H1 (cell line): ENCODE measurements at regions not wholly inside any gene's neighbourhood (a gene's known extent, or its start where the extent isn't known, plus 50 kb on each side); places are given as distances from the start of the nearest gene placed in this dataset.

Source experiments
- CTCF ChIA-PET: fragments of 300-600 bp; sonication (Branson Sonifier 250); formaldehyde crosslinking; loops from one replicate; lab custom pipeline; 2021; ENCODE audit not compliant: partially characterized antibody; lab: Charles Lee
- POLR2A ChIA-PET: fragments of 300-600 bp; sonication (Branson Sonifier 250); formaldehyde crosslinking; loops from one replicate; lab custom pipeline; 2021; ENCODE audit warnings: inconsistent platforms; ENCODE audit not compliant: partially characterized antibody; lab: Charles Lee
- DNase-seq, 2 experiments: peaks; one replicate each; pipeline versions ENCODE4 v3.0.0 to v3.0.0-alpha.2; 2010 to 2022; ENCODE audit warnings: low spot score in 2 of 2, low read depth in 1 of 2, mixed read lengths in 1 of 2
- FAIRE-seq: peaks from 2 replicates; lab custom pipeline; 2011; peaks lifted over from hg19 to GRCh38; lab: Jason Lieb, UNC
- H2AFZ ChIP-seq: 2 replicates; pipeline ENCODE4 v1.8.1; 2012; ENCODE audit warnings: low read length, inconsistent platforms
- H2AK5ac ChIP-seq: 2 replicates; pipeline ENCODE4 v1.6.1; 2013; ENCODE audit warnings: low read depth, low read length
- H2BK120ac ChIP-seq: replicated peaks from 2 replicates; pipeline ENCODE3; 2013; ENCODE audit warnings: low read depth, low read length, inconsistent platforms
- H2BK12ac ChIP-seq: 2 replicates; pipeline ENCODE4 v1.6.1; 2013; ENCODE audit warnings: low read depth, low read length
- H2BK15ac ChIP-seq: 2 replicates; pipeline ENCODE4 v1.6.1; 2013; ENCODE audit warnings: low read length
- H2BK20ac ChIP-seq: 2 replicates; pipeline ENCODE4 v1.6.1; 2013; ENCODE audit warnings: low read length
- H2BK5ac ChIP-seq: 2 replicates; pipeline ENCODE4 v1.6.1; 2013; ENCODE audit warnings: low read depth, low read length
- H3K14ac ChIP-seq: 2 replicates; pipeline ENCODE4 v1.6.1; 2013; ENCODE audit warnings: inconsistent platforms; ENCODE audit not compliant: insufficient read length
- H3K18ac ChIP-seq: 2 replicates; pipeline ENCODE4 v1.6.1; 2013; ENCODE audit warnings: low read length; ENCODE audit errors: extremely low read depth
- H3K23ac ChIP-seq: 2 replicates; pipeline ENCODE4 v1.6.1; 2013; ENCODE audit warnings: inconsistent platforms; ENCODE audit not compliant: insufficient read length
- H3K23me2 ChIP-seq: 2 replicates; pipeline ENCODE4 v1.6.1; 2013; ENCODE audit warnings: low read depth, low read length
- H3K27ac ChIP-seq: 2 replicates; pipeline ENCODE4 v1.6.1; 2011; ENCODE audit warnings: low read depth, low read length, inconsistent platforms
- H3K27me3 ChIP-seq, 4 experiments: replicated peaks in 1 of 4; 1 replicate in 1 of 4; 2 replicates in 3 of 4; pipeline versions ENCODE4 v1.6.1 to v1.8.1; 2011 to 2013; ENCODE audit warnings: low read length in 3 of 4, mild to moderate bottlenecking in 3 of 4, inconsistent platforms in 2 of 4, mixed read lengths in 2 of 4, moderate library complexity in 1 of 4; ENCODE audit not compliant: control insufficient read depth in 3 of 4, insufficient read depth in 3 of 4; ENCODE audit errors: extremely low read depth in 1 of 4
- H3K36me3 ChIP-seq, 4 experiments: 2 replicates each; pipeline versions ENCODE4 v1.6.1 to v1.8.1; 2011 to 2013; ENCODE audit warnings: mild to moderate bottlenecking in 4 of 4, low read length in 3 of 4, moderate library complexity in 2 of 4, control low read depth in 1 of 4, inconsistent platforms in 1 of 4; ENCODE audit not compliant: insufficient read depth in 4 of 4, control insufficient read depth in 2 of 4
- H3K4ac ChIP-seq: replicated peaks from 2 replicates; pipeline ENCODE3; 2013; ENCODE audit warnings: low read length, low read depth, mixed read lengths, inconsistent platforms; ENCODE audit not compliant: insufficient read length
- H3K4me1 ChIP-seq, 4 experiments: replicated peaks in 1 of 4; 1 replicate in 1 of 4; 2 replicates in 3 of 4; pipeline versions ENCODE4 v1.6.1 to v1.8.1; 2011 to 2013; ENCODE audit warnings: low read length in 3 of 4, inconsistent platforms in 2 of 4, mixed read lengths in 1 of 4; ENCODE audit not compliant: insufficient read depth in 4 of 4, control insufficient read depth in 3 of 4
- H3K4me2 ChIP-seq, 2 experiments: 2 replicates each; pipeline versions ENCODE4 v1.6.1 to v1.8.1; 2011 to 2013; ENCODE audit warnings: low read depth in 2 of 2, low read length in 2 of 2, control low read depth in 1 of 2, inconsistent platforms in 1 of 2, mild to moderate bottlenecking in 1 of 2; ENCODE audit not compliant: insufficient read depth in 1 of 2
- H3K4me3 ChIP-seq, 4 experiments: fragments of 200-600, 300-600 bp in 1 of 4; sonication (generic), shearing (Covaris generic), sonication (Bioruptor Twin) in 1 of 4; 2 replicates each; pipeline versions ENCODE4 v1.5.1 to v1.8.1; 2011 to 2016; ENCODE audit warnings: low read length in 4 of 4, low read depth in 3 of 4, control low read depth in 2 of 4, inconsistent platforms in 2 of 4, mild to moderate bottlenecking in 2 of 4, mixed read lengths in 1 of 4, moderate library complexity in 1 of 4; ENCODE audit not compliant: insufficient read depth in 2 of 4; ENCODE audit errors: extremely low read depth in 1 of 4
- H3K56ac ChIP-seq: replicated peaks from 2 replicates; pipeline ENCODE3; 2013; ENCODE audit warnings: low read depth, mild to moderate bottlenecking, mixed read lengths, low read length, inconsistent platforms; ENCODE audit not compliant: insufficient read length
- H3K79me1 ChIP-seq: 2 replicates; pipeline ENCODE4 v1.6.1; 2013; ENCODE audit warnings: low read depth, low read length, control low read depth
- H3K79me2 ChIP-seq, 2 experiments: 2 replicates each; pipeline versions ENCODE4 v1.6.1 to v1.8.1; 2012 to 2013; ENCODE audit warnings: low read length in 2 of 2, mild to moderate bottlenecking in 2 of 2, inconsistent platforms in 1 of 2; ENCODE audit not compliant: insufficient read depth in 2 of 2, control insufficient read depth in 1 of 2
- H3K9ac ChIP-seq, 4 experiments: replicated peaks in 1 of 4; 1 replicate in 1 of 4; 2 replicates in 3 of 4; pipeline versions ENCODE4 v1.6.1 to v1.8.1; 2011 to 2013; ENCODE audit warnings: low read depth in 3 of 4, low read length in 3 of 4, control low read depth in 2 of 4, mild to moderate bottlenecking in 2 of 4, moderate library complexity in 2 of 4, inconsistent platforms in 1 of 4; ENCODE audit errors: extremely low read depth in 1 of 4
- H3K9me3 ChIP-seq, 2 experiments: 2 replicates each; pipeline versions ENCODE4 v1.6.1 to v1.8.1; 2012 to 2013; ENCODE audit warnings: mild to moderate bottlenecking in 2 of 2, moderate library complexity in 2 of 2, control low read depth in 1 of 2, inconsistent platforms in 1 of 2, low read depth in 1 of 2, low read length in 1 of 2, mixed read lengths in 1 of 2; ENCODE audit not compliant: insufficient read depth in 2 of 2
- H4K20me1 ChIP-seq, 2 experiments: replicated peaks in 1 of 2; 2 replicates each; pipeline versions ENCODE3 to v1.8.1; 2011 to 2013; ENCODE audit warnings: inconsistent platforms in 2 of 2, low read length in 2 of 2, mild to moderate bottlenecking in 1 of 2; ENCODE audit not compliant: insufficient read depth in 2 of 2, control insufficient read depth in 1 of 2
- H4K5ac ChIP-seq: 2 replicates; pipeline ENCODE4 v1.6.1; 2013; ENCODE audit warnings: low read length, low read depth, mixed read lengths, inconsistent platforms; ENCODE audit not compliant: insufficient read length
- H4K8ac ChIP-seq: 2 replicates; pipeline ENCODE4 v1.8.0; 2013; ENCODE audit warnings: mild to moderate bottlenecking, moderate library complexity, low read length, inconsistent platforms; ENCODE audit not compliant: insufficient read depth; ENCODE audit errors: extremely low read depth
- H4K91ac ChIP-seq: replicated peaks from 2 replicates; pipeline ENCODE3; 2013; ENCODE audit warnings: low read length, mixed read lengths, inconsistent platforms; ENCODE audit not compliant: insufficient read length
- BCL11A ChIP-seq, 2 experiments: IDR thresholded peaks; one replicate each; pipeline ENCODE4 v1.6.1; 2011; ENCODE audit warnings: low read depth in 2 of 2, low read length in 2 of 2, mild to moderate bottlenecking in 2 of 2
- CBX5 ChIP-seq: fragments of 300-800, 300-1000 bp; sonication (generic); IDR thresholded peaks from 2 replicates; pipeline ENCODE4 v1.7.1; 2016; ENCODE audit warnings: antibody characterized with exemption, low read length, low read depth
- CEBPB ChIP-seq: IDR thresholded peaks from 2 replicates; pipeline ENCODE4 v1.6.1; 2012; ENCODE audit warnings: low read depth, low read length
- FOSL1 ChIP-seq: IDR thresholded peaks from 2 replicates; pipeline ENCODE4 v1.6.1; 2011; ENCODE audit warnings: mild to moderate bottlenecking, low read depth, low read length, moderate library complexity; ENCODE audit not compliant: insufficient read depth
- KDM1A ChIP-seq: fragments of 200-600, 300-600 bp; sonication (generic); IDR thresholded peaks from 2 replicates; pipeline ENCODE4 v1.7.1; 2016; ENCODE audit warnings: mild to moderate bottlenecking, low read length, borderline replicate concordance
- SIRT6 ChIP-seq: IDR thresholded peaks from one replicate; pipeline ENCODE4 v1.7.1; 2012; ENCODE audit warnings: low read length, inconsistent platforms
- SIX5 ChIP-seq: IDR thresholded peaks from 2 replicates; pipeline ENCODE4 v1.6.1; 2011; ENCODE audit warnings: mild to moderate bottlenecking, low read depth, low read length
- YY1 ChIP-seq: IDR thresholded peaks from 2 replicates; pipeline ENCODE4 v1.6.1; 2011; ENCODE audit warnings: low read depth, mild to moderate bottlenecking, low read length
- TF ChIP-seq, protein P1 (sequence below), 3 experiments: IDR thresholded peaks; 1 replicate in 2 of 3; 2 replicates in 1 of 3; pipeline versions ENCODE4 v1.5.1 to v1.6.1; 2011; ENCODE audit warnings: low read length in 3 of 3, mild to moderate bottlenecking in 3 of 3, inconsistent platforms in 2 of 3, low read depth in 1 of 3, moderate library complexity in 1 of 3; ENCODE audit not compliant: insufficient read depth in 1 of 3; ENCODE audit errors: control extremely low read depth in 1 of 3

DNA sequence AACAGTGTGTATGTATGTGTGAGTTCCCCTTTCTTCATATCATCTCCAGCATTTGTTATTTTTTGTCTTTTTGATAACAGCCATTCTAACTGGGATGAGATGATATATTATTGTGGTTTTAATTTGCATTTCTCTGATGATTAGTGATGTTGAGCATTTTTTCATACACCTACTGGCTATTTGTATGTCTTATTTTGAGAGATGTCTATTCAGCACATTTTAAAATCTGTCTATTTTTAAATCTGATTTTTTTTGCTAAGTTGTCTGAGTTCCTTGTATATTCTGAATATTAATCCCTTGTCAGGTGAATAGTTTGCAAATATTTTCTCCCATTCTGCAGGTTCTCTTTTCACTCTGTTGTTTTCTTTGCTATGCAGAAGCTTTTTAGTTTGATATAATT is 469.1 kb downstream of the FUT8 start:
- Histone ChIP-seq H3K79me1 (no peaks in the 10 kb centered on the region), H2BK5ac (no peak overlapping the region), H3K79me2 (no peaks in the 10 kb centered on the region), H3K4me3 (no peak overlapping the region), H3K36me3 (no peaks in the 10 kb centered on the region), H2AK5ac (no peak overlapping the region), H3K23ac (no peak overlapping the region), H3K9me3 (no peaks in the 10 kb centered on the region), H4K5ac (no peak overlapping the region), H3K27ac (no peak overlapping the region), H3K4me1 (no peaks in the 10 kb centered on the region), H4K91ac (no peak overlapping the region), H3K18ac (no peak overlapping the region), H3K4ac (no peak overlapping the region), H3K56ac (no peak overlapping the region), H2BK15ac (no peak overlapping the region), H3K9ac (no peak overlapping the region), H4K20me1 (no peaks in the 10 kb centered on the region), H2BK20ac (no peak overlapping the region), H3K4me2 (no peak overlapping the region), H4K8ac (no peak overlapping the region), H3K27me3 (no peaks in the 10 kb centered on the region), H2BK120ac (no peak overlapping the region), H2BK12ac (no peak overlapping the region), H3K23me2 (no peaks in the 10 kb centered on the region), H2AFZ (no peak overlapping the region), H3K14ac (no peak overlapping the region)
- CTCF ChIA-PET: interaction anchor here (1.2 kb wide), 1 partner anchor 79 kb away, joined by 3 read pairs; no protein-coding TSS in a partner anchor
- TF ChIP-seq KDM1A: no peak
- TF ChIP-seq CBX5: no peak
- TF ChIP-seq FOSL1: no peak
- TF ChIP-seq, protein P1, sequence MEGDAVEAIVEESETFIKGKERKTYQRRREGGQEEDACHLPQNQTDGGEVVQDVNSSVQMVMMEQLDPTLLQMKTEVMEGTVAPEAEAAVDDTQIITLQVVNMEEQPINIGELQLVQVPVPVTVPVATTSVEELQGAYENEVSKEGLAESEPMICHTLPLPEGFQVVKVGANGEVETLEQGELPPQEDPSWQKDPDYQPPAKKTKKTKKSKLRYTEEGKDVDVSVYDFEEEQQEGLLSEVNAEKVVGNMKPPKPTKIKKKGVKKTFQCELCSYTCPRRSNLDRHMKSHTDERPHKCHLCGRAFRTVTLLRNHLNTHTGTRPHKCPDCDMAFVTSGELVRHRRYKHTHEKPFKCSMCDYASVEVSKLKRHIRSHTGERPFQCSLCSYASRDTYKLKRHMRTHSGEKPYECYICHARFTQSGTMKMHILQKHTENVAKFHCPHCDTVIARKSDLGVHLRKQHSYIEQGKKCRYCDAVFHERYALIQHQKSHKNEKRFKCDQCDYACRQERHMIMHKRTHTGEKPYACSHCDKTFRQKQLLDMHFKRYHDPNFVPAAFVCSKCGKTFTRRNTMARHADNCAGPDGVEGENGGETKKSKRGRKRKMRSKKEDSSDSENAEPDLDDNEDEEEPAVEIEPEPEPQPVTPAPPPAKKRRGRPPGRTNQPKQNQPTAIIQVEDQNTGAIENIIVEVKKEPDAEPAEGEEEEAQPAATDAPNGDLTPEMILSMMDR (IDR thresholded peaks at IDR 0.05; ENCODE audit: control extremely low read depth in 1 of 3, insufficient read depth in 1 of 3, low read depth in 1 of 3, low read length in 3 of 3): no peak
- no peak for TF ChIP-seq BCL11A (IDR thresholded peaks at IDR 0.05; ENCODE audit: low read depth in 2 of 2, low read length in 2 of 2)
- no peak for TF ChIP-seq YY1
- no peak for TF ChIP-seq CEBPB
- no peak for TF ChIP-seq SIX5
- no peak for TF ChIP-seq SIRT6
- FAIRE-seq (no peak), DNase-seq (no peak)
- POLR2A ChIA-PET: no interaction called here
